Choroid plexus epithelial cell (primary cell): ENCODE measurements at regions not wholly inside any gene's neighbourhood (a gene's known extent, or its start where the extent isn't known, plus 50 kb on each side); places are given as distances from the start of the nearest gene placed in this dataset.

Experiments
- DNase-seq: peaks from one replicate; pipeline ENCODE4 v3.0.0-alpha.2; 2010; ENCODE audit warnings: low read depth
- H3K4me3 ChIP-seq: 2 replicates; pipeline ENCODE4 v1.5.1; 2011; ENCODE audit warnings: low read depth, mild to moderate bottlenecking, control low read depth, low read length, moderate library complexity
- TF ChIP-seq, protein P1 (sequence below): conservative IDR thresholded peaks from 2 replicates; pipeline ENCODE4 v1.5.1; 2011; ENCODE audit warnings: low read depth, mild to moderate bottlenecking, control low read depth, inconsistent platforms, low read length, moderate library complexity

DNA sequence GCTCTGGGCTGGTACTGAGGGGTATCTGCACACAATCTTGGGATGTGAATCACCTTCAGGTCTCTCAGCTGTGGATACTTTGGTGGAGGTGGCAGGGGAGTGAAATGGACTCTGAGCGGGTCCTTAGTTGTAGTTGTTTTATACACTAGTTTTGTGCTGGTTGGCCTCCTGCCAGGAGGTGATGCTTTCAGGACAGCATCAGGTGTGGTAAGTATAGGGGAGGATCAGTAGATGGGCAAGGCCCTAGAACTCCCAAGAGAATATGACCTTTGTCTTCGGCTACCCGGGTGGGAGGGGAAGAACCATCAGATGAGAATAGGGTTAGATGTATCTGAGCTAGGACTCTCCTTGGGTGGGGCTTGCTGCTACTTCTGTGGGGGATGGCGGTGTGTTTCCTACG is 2284.3 kb upstream of the PCDH20 start:
- TF ChIP-seq, protein P1, sequence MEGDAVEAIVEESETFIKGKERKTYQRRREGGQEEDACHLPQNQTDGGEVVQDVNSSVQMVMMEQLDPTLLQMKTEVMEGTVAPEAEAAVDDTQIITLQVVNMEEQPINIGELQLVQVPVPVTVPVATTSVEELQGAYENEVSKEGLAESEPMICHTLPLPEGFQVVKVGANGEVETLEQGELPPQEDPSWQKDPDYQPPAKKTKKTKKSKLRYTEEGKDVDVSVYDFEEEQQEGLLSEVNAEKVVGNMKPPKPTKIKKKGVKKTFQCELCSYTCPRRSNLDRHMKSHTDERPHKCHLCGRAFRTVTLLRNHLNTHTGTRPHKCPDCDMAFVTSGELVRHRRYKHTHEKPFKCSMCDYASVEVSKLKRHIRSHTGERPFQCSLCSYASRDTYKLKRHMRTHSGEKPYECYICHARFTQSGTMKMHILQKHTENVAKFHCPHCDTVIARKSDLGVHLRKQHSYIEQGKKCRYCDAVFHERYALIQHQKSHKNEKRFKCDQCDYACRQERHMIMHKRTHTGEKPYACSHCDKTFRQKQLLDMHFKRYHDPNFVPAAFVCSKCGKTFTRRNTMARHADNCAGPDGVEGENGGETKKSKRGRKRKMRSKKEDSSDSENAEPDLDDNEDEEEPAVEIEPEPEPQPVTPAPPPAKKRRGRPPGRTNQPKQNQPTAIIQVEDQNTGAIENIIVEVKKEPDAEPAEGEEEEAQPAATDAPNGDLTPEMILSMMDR = no peak
- DNase-seq = no peak
- no peak overlapping the region for H3K4me3 ChIP-seq

DNA sequence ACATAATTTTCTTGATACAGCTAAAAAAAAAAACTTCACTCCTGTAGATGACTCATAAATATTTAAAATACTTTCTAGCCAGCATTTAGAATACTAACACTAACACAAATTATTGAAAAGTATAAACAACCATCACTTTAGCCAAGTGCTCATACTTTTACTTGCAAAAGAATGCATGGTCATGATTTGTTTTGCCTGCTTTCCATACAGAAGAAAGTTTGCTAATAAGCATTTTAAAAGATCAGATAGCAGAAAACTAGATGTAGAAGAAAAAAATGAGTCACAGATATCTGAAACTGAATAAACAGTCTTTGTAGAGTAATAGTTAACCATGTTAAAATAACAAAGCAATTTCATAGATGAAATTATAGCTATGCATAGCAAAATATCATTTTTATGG is 2280.4 kb upstream of the PCDH20 start:
- TF ChIP-seq, protein P1 = no peak
- no peak overlapping the region for H3K4me3 ChIP-seq
- DNase-seq = peak; percentile 82

DNA sequence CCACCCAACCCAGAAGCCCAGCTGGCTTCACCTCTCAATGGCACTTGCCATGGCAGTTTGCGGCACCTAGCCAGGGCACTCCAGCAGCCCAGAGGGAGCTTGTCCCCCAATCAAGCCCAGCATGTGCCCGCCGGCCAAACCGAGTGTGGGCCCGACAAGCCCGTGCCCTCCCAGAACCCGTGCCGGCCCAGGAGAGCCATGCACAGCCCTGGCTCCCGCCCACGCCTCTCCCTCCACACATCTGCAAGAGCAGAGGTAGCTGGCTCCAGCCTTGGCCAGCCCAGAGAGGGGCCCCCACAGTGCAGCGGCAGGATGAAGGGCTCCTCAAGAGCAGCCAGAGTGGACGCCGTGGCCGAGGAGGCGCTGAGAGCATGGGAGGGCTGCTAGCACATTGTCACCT is 2278.0 kb upstream of the PCDH20 start:
- TF ChIP-seq, protein P1 = no peak
- no peak for DNase-seq
- no peak overlapping the region for H3K4me3 ChIP-seq

DNA sequence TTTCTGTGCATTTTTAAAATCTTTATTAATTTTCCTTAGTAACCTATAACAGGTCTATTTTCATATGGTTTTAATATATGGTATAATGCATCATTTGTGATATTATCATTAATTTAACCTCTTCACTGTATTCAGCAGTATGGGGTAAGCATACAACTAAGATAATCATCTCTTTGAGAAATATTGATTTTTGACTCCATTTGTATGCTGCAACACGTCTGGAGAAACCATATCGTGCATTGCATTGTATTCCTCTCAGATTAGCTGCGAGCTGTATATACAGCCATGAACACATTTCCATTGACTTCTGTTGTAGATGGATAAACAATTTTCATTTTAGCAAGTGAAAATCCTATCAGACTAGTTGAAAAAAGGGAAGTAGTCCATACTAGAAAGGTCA is 2275.8 kb upstream of the PCDH20 start:
- H3K4me3 ChIP-seq = no peak overlapping the region
- TF ChIP-seq, protein P1 = no peak
- DNase-seq = no peak

DNA sequence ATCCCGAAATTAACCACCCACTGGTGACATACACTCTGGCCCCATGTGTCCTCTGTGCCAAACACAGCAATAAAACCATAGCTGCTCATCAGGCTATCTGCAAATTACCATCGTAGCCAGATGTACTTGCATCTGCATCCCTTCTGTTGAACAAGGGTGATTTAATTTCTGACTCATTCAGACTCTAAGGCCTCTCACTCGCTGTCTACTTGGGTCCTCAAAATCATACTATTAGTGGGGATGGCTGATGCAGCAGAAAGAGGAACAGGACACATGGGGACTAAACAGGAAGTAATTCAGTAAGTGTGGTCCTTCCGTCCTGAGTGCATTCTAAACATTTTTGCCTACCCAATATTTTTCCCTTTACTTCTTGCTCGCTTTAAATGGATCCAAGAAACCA is 2275.0 kb upstream of the PCDH20 start:
- no peak for DNase-seq
- TF ChIP-seq, protein P1 = no peak
- H3K4me3 ChIP-seq = no peak overlapping the region

DNA sequence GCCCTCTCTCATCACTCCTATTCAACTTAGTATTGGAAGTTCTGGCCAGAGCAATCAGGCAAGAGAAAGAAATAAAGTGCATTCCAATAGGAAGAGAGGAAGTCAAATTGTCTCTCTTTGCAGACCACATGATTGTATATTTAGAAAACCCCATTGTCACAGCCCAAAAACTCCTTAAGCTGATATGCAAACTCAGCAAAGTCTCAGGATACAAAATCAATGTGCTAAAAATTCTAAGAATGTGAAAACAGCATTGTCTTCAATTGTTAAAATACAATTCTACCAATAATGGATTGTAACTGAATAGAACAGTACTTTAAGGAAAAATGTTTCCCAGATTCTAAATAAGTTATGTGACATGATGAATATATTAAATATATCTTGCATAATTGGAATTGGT is 2269.2 kb upstream of the PCDH20 start:
- DNase-seq = no peak
- no peak overlapping the region for H3K4me3 ChIP-seq
- TF ChIP-seq, protein P1 = no peak

DNA sequence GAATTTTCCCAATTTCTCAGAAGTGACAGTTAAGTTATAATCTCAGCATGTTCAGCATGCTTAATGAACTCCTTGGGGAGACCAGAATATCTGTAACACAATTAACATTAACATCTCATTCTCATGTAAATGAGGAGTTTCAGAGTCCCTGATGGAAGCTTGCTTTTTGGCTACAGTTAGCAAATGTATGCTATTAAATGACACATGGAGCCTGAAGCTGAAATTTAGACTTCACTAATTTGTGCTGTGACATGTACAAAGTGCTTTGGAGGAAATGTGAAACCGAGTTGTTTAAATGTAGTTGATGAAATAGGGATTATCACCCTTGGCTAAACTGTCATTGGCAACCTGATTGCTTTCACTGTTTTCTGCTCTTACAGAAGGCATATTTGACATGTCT is 2265.1 kb upstream of the PCDH20 start:
- no peak overlapping the region for H3K4me3 ChIP-seq
- TF ChIP-seq, protein P1 = no peak
- DNase-seq = no peak
